SK-N-SH treated with all-trans-retinoic acid at 6 μM for 48 hours (cell line): ENCODE measurements at regions not wholly inside any gene's neighbourhood (a gene's known extent, or its start where the extent isn't known, plus 50 kb on each side); places are given as distances from the start of the nearest gene placed in this dataset.

ENCODE experiments used
- CSDC2 ChIP-seq: fragments of 250-450 bp; sonication (Bioruptor Pico); IDR thresholded peaks from 2 replicates; pipeline ENCODE4 v1.5.0; 2020; ENCODE audit warnings: mild to moderate bottlenecking, moderate library complexity
- ISL1 ChIP-seq: fragments of 250-450 bp; sonication (Bioruptor Pico); IDR thresholded peaks from 2 replicates; pipeline ENCODE4 v2.1.2; 2022; ENCODE audit warnings: mild to moderate bottlenecking, moderate library complexity
- PATZ1 ChIP-seq: fragments of 250-450 bp; sonication (Bioruptor Pico); IDR thresholded peaks from 2 replicates; pipeline ENCODE4 v1.8.0; 2020; ENCODE audit warnings: mild to moderate bottlenecking, moderate library complexity, borderline replicate concordance
- PPARA ChIP-seq: fragments of 250-450 bp; sonication (Bioruptor Pico); IDR thresholded peaks from 2 replicates; pipeline ENCODE4 v1.5.0; 2020; ENCODE audit warnings: mild to moderate bottlenecking, borderline replicate concordance
- SNAI2 ChIP-seq: fragments of 250-450 bp; sonication (Bioruptor Pico); IDR thresholded peaks from 2 replicates; pipeline ENCODE4 v1.5.0; 2020; ENCODE audit warnings: mild to moderate bottlenecking, moderate library complexity
- ZC3H10 ChIP-seq: fragments of 250-450 bp; sonication (Bioruptor Pico); IDR thresholded peaks from 2 replicates; pipeline ENCODE4 v1.5.1; 2021; ENCODE audit warnings: mild to moderate bottlenecking, moderate library complexity
- ZFP30 ChIP-seq: fragments of 450-650 bp; formaldehyde crosslinking; IDR thresholded peaks from 2 replicates; pipeline ENCODE4 v1.5.0; 2022; ENCODE audit warnings: mild to moderate bottlenecking, moderate library complexity
- TF ChIP-seq, protein P1 (sequence below): fragments of 250-450 bp; sonication (Bioruptor Pico); IDR thresholded peaks from 2 replicates; pipeline ENCODE4 v1.5.1; 2020; ENCODE audit warnings: low read depth, mild to moderate bottlenecking, moderate library complexity

DNA sequence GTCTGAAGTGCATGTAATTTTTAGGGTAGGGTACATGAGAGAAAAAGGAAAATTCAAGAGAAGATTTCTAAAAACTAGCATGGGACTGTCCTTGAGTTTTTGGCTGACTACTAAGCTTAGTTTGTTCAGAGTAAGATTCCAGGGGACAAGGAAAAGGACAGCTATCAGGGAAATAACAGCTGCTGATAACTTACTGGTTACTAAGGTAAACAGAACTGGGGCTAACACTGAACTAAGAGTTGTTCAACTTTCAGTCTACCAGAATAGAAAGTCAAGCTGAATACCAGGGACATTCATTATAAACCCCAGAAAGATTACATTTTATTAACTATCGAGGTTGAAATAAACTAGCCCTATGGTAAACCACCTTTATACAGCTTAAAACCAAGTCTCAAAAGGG, 261.8 kb upstream of the CYRIA start:
- TF ChIP-seq ZC3H10 (CRISPR knock-in tag) (no peak), PPARA (CRISPR knock-in tag) (no peak), CSDC2 (CRISPR knock-in tag) (no peak), ISL1 (CRISPR knock-in tag) (no peak), PATZ1 (no peak), SNAI2 (no peak), ZFP30 (CRISPR knock-in tag) (no peak)
- TF ChIP-seq, protein P1, sequence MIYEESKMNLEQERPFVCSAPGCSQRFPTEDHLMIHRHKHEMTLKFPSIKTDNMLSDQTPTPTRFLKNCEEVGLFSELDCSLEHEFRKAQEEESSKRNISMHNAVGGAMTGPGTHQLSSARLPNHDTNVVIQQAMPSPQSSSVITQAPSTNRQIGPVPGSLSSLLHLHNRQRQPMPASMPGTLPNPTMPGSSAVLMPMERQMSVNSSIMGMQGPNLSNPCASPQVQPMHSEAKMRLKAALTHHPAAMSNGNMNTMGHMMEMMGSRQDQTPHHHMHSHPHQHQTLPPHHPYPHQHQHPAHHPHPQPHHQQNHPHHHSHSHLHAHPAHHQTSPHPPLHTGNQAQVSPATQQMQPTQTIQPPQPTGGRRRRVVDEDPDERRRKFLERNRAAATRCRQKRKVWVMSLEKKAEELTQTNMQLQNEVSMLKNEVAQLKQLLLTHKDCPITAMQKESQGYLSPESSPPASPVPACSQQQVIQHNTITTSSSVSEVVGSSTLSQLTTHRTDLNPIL (CRISPR knock-in tag) = no peak
